ENCODE measurements at regions not wholly inside any gene's neighbourhood (a gene's known extent, or its start where the extent isn't known, plus 50 kb on each side); places are given as distances from the start of the nearest gene placed in this dataset.
"Not testable (repeated sequence)": the region's sequence is repeated elsewhere in the genome, so short reads cannot be mapped to it uniquely, and the experiment has no call there.

- TF ChIP-seq CTCF, POLR2A (IDR thresholded peaks at IDR 0.05): not testable (repeated sequence)
These were observed 161.7 kb upstream of the UBE2E3 start for GRCh38 chr2:180818700-180819099.
